Spinal cord (tissue), 9 donors: ENCODE measurements at regions not wholly inside any gene's neighbourhood (a gene's known extent, or its start where the extent isn't known, plus 50 kb on each side); places are given as distances from the start of the nearest gene placed in this dataset.

Experiments used
- DNase-seq, 6 donors: peaks; one replicate each; pipeline versions ENCODE4 v3.0.0 to v3.0.0-alpha.2; 2013 to 2015; ENCODE audit warnings: low spot score in 6 of 6, low read depth in 4 of 6
- H3K27ac ChIP-seq: one replicate; pipeline ENCODE4 v1.5.1; 2013; ENCODE audit warnings: low read depth, low read length, control low read depth
- H3K27me3 ChIP-seq: one replicate; pipeline ENCODE4 v1.6.1; 2013; ENCODE audit warnings: low read length; ENCODE audit not compliant: control insufficient read depth, insufficient read depth
- H3K36me3 ChIP-seq: one replicate; pipeline ENCODE4 v1.6.1; 2013; ENCODE audit warnings: low read length; ENCODE audit not compliant: control insufficient read depth, insufficient read depth
- H3K4me1 ChIP-seq: one replicate; pipeline ENCODE4 v1.6.1; 2013; ENCODE audit warnings: low read length; ENCODE audit not compliant: control insufficient read depth, insufficient read depth
- H3K4me3 ChIP-seq: one replicate; pipeline ENCODE4 v1.5.1; 2013; ENCODE audit warnings: low read depth, low read length, control low read depth
- H3K9me3 ChIP-seq: one replicate; pipeline ENCODE4 v1.6.1; 2013; ENCODE audit warnings: low read length; ENCODE audit not compliant: control insufficient read depth, insufficient read depth
- WGBS: methylation state at CpG from one replicate; pipeline ENCODE4 v1.1.5; 2013; ENCODE audit warnings: missing lambda C conversion rate; ENCODE audit not compliant: insufficient coverage; 5-methylcytosine and 5-hydroxymethylcytosine counted together
- donor health status: healthy.

GRCh38 chr6:22621701-22622100 lies 52.3 kb downstream of the HDGFL1 start:
- no peak overlapping the region for H3K27ac ChIP-seq
- H3K4me3 ChIP-seq, result no peak overlapping the region
- H3K27me3 ChIP-seq, result no peaks in the 10 kb centered on the region
- peaks cover 8% of the 10 kb centered on the region for H3K9me3 ChIP-seq
- no peak for DNase-seq
- no peaks in the 10 kb centered on the region for H3K4me1 ChIP-seq
- no peaks in the 10 kb centered on the region for H3K36me3 ChIP-seq

GRCh38 chr6:22622351-22622750 lies 53.0 kb downstream of the HDGFL1 start:
- no peak overlapping the region for H3K4me3 ChIP-seq
- no peaks in the 10 kb centered on the region for H3K4me1 ChIP-seq
- no peaks in the 10 kb centered on the region for H3K36me3 ChIP-seq
- peak in 1 of 6 donors; percentile 28 for DNase-seq
- H3K27me3 ChIP-seq, result no peaks in the 10 kb centered on the region
- no peak overlapping the region for H3K27ac ChIP-seq
- peaks cover 8% of the 10 kb centered on the region for H3K9me3 ChIP-seq

- no peaks in the 10 kb centered on the region for H3K4me1 ChIP-seq
- no CpG with 5 or more reads among the region's 3 CpGs for WGBS
- no peak overlapping the region for H3K27ac ChIP-seq
- H3K27me3 ChIP-seq, result no peaks in the 10 kb centered on the region
- peaks cover 8% of the 10 kb centered on the region for H3K9me3 ChIP-seq
- no peak for DNase-seq
- no peaks in the 10 kb centered on the region for H3K36me3 ChIP-seq
- H3K4me3 ChIP-seq, result no peak overlapping the region
These were observed 53.4 kb downstream of the HDGFL1 start for GRCh38 chr6:22622813-22623212.

- no peaks in the 10 kb centered on the region for H3K4me1 ChIP-seq
- no peak overlapping the region for H3K4me3 ChIP-seq
- no peaks in the 10 kb centered on the region for H3K36me3 ChIP-seq
- no peaks in the 10 kb centered on the region for H3K9me3 ChIP-seq
- DNase-seq, result no peak
- no peak overlapping the region for H3K27ac ChIP-seq
- no peaks in the 10 kb centered on the region for H3K27me3 ChIP-seq
- no CpG with 5 or more reads among the region's 2 CpGs for WGBS
These were observed 58.3 kb downstream of the HDGFL1 start for GRCh38 chr6:22627644-22628043.

GRCh38 chr6:22631091-22631490 lies 61.7 kb downstream of the HDGFL1 start:
- 71% methylated on average over 1 of the region's 2 CpGs for WGBS
- Histone ChIP-seq H3K27me3 (no peaks in the 10 kb centered on the region), H3K27ac (no peak overlapping the region), H3K9me3 (no peaks in the 10 kb centered on the region), H3K4me1 (no peaks in the 10 kb centered on the region), H3K36me3 (no peaks in the 10 kb centered on the region), H3K4me3 (no peak overlapping the region)
- no peak for DNase-seq

- H3K4me1 ChIP-seq, result no peaks in the 10 kb centered on the region
- H3K36me3 ChIP-seq, result no peaks in the 10 kb centered on the region
- no peak overlapping the region for H3K27ac ChIP-seq
- no peak overlapping the region for H3K4me3 ChIP-seq
- DNase-seq, result no peak
- H3K27me3 ChIP-seq, result no peaks in the 10 kb centered on the region
- no peaks in the 10 kb centered on the region for H3K9me3 ChIP-seq
- WGBS, result no CpG with 5 or more reads among the region's 2 CpGs
These were observed 63.3 kb downstream of the HDGFL1 start for GRCh38 chr6:22632581-22633145.

GRCh38 chr6:22636452-22636851 lies 67.1 kb downstream of the HDGFL1 start:
- Histone ChIP-seq H3K4me1 (no peaks in the 10 kb centered on the region), H3K27ac (no peak overlapping the region), H3K27me3 (no peaks in the 10 kb centered on the region), H3K9me3 (no peaks in the 10 kb centered on the region), H3K36me3 (no peaks in the 10 kb centered on the region), H3K4me3 (no peak overlapping the region)
- 60% methylated on average over 1 of the region's 4 CpGs for WGBS
- DNase-seq, result peak in 1 of 6 donors; percentile 74

- no CpG with 5 or more reads among the region's 6 CpGs for WGBS
- Histone ChIP-seq H3K9me3 (no peaks in the 10 kb centered on the region), H3K27me3 (no peaks in the 10 kb centered on the region), H3K4me3 (no peak overlapping the region), H3K4me1 (no peaks in the 10 kb centered on the region), H3K27ac (no peak overlapping the region), H3K36me3 (no peaks in the 10 kb centered on the region)
- DNase-seq, result no peak
These were observed 68.4 kb downstream of the HDGFL1 start for GRCh38 chr6:22637782-22638181.

- H3K27ac ChIP-seq, result no peak overlapping the region
- no peaks in the 10 kb centered on the region for H3K36me3 ChIP-seq
- no peak for DNase-seq
- H3K4me1 ChIP-seq, result no peaks in the 10 kb centered on the region
- no peaks in the 10 kb centered on the region for H3K9me3 ChIP-seq
- no peak overlapping the region for H3K4me3 ChIP-seq
- H3K27me3 ChIP-seq, result no peaks in the 10 kb centered on the region
- WGBS, result no CpG with 5 or more reads among the region's 3 CpGs
These were observed 69.0 kb downstream of the HDGFL1 start for GRCh38 chr6:22638320-22638719.

- DNase-seq, result no peak
- H3K27ac ChIP-seq, result no peak overlapping the region
- no CpG with 5 or more reads among the region's 2 CpGs for WGBS
- no peaks in the 10 kb centered on the region for H3K27me3 ChIP-seq
- H3K4me1 ChIP-seq, result no peaks in the 10 kb centered on the region
- H3K4me3 ChIP-seq, result no peak overlapping the region
- H3K9me3 ChIP-seq, result no peaks in the 10 kb centered on the region
- H3K36me3 ChIP-seq, result no peaks in the 10 kb centered on the region
These were observed 72.9 kb downstream of the HDGFL1 start for GRCh38 chr6:22642254-22642653.
